Loucy (cell line): ENCODE measurements at regions not wholly inside any gene's neighbourhood (a gene's known extent, or its start where the extent isn't known, plus 50 kb on each side); places are given as distances from the start of the nearest gene placed in this dataset.

ENCODE experiments used
- EZH2phosphoT487 ChIP-seq: fragments of 200-600 bp; IDR thresholded peaks from 2 replicates; pipeline ENCODE4 v1.6.1; 2018; ENCODE audit warnings: antibody characterized with exemption, mild to moderate bottlenecking, moderate library complexity, borderline replicate concordance
- TF ChIP-seq, protein P1 (sequence below): fragments of 200-600 bp; sonication (generic); conservative IDR thresholded peaks from 2 replicates; pipeline ENCODE4 v1.5.1; 2014; ENCODE audit warnings: mild to moderate bottlenecking, antibody characterized with exemption, low read length

DNA sequence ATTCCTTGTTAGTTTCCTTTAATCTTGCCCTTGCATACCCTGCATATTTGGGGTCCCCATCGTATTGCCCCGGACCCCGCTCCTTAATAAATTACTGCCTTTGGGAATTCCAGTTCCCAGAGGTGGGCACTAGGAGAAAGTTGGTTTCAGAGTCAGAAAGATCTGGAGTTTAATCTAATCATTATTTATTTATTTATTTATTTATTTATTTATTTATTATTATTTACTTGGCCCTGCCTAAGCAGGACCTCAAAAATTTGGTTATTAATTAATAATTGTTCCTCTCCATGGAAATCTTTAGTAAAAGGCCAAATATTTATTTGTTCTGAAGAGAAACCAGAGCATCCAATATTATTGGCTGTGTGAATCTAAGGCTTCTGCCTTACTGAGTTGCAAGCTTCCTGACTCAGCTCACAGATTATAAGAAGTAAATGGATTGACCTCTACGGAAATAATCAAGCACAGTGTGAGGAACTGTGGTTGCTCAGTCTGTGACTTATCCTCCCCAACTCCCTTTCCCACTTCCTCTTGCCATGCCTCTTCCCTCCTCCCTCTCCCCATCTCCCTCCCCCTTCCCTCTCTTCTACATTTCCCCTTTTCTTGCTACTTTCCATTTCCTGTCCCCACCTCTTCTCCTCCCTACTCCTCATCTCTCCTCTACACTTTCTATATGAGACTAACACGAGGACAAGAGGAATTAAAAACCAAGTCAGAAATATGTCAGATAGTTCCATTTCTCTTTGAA lies 61.5 kb upstream of the AP1S2 start:
- TF ChIP-seq EZH2phosphoT487 = no peak
- TF ChIP-seq, protein P1, sequence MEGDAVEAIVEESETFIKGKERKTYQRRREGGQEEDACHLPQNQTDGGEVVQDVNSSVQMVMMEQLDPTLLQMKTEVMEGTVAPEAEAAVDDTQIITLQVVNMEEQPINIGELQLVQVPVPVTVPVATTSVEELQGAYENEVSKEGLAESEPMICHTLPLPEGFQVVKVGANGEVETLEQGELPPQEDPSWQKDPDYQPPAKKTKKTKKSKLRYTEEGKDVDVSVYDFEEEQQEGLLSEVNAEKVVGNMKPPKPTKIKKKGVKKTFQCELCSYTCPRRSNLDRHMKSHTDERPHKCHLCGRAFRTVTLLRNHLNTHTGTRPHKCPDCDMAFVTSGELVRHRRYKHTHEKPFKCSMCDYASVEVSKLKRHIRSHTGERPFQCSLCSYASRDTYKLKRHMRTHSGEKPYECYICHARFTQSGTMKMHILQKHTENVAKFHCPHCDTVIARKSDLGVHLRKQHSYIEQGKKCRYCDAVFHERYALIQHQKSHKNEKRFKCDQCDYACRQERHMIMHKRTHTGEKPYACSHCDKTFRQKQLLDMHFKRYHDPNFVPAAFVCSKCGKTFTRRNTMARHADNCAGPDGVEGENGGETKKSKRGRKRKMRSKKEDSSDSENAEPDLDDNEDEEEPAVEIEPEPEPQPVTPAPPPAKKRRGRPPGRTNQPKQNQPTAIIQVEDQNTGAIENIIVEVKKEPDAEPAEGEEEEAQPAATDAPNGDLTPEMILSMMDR = no peak
